ENCODE measurements at regions not wholly inside any gene's neighbourhood (a gene's known extent, or its start where the extent isn't known, plus 50 kb on each side); places are given as distances from the start of the nearest gene placed in this dataset.

- DNase-seq, result peak in 1 of 5 donors; percentile 53
- TF ChIP-seq CTCF (IDR thresholded peaks at IDR 0.05; ENCODE audit: borderline replicate concordance, extremely low read depth, insufficient read depth), result peak; percentile 60
- no peaks in the 10 kb centered on the region for H3K9me3 ChIP-seq (ENCODE audit: control insufficient read depth in 2 of 3, insufficient read depth in 1 of 3, low read length in 3 of 3)
- no peaks in the 10 kb centered on the region for H3K36me3 ChIP-seq (ENCODE audit: control insufficient read depth in 2 of 3, insufficient read depth in 3 of 3, low read length in 3 of 3)
- H3K27me3 ChIP-seq (ENCODE audit: control insufficient read depth, insufficient read depth, low read length), result no peaks in the 10 kb centered on the region
- no peaks in the 10 kb centered on the region for H3K4me1 ChIP-seq (ENCODE audit: control insufficient read depth in 2 of 3, insufficient read depth in 2 of 3, low read depth in 1 of 3, low read length in 3 of 3)
- intact Hi-C loops (cut with DNase I), result no loop called here
- no peak overlapping the region for H3K4me3 ChIP-seq (ENCODE audit: low read length in 3 of 3)
- peak; percentile 42 for FAIRE-seq
- no peak overlapping the region for H3K27ac ChIP-seq (ENCODE audit: low read depth in 2 of 2, low read length in 2 of 2)
- no peak overlapping the region for H3K9ac ChIP-seq (ENCODE audit: low read length in 3 of 3)
Measured at GRCh38 chr10:91043173-91043910, 122.5 kb upstream of the ANKRD1 start.

GRCh38 chr10:91046869-91047268 is 126.0 kb upstream of the ANKRD1 start:
- no peak for TF ChIP-seq CTCF (IDR thresholded peaks at IDR 0.05; ENCODE audit: borderline replicate concordance, extremely low read depth, insufficient read depth)
- peaks cover 0 to 5% (median 0%) of the 10 kb centered on the region in 3 donors for H3K4me1 ChIP-seq (ENCODE audit: control insufficient read depth in 2 of 3, insufficient read depth in 2 of 3, low read depth in 1 of 3, low read length in 3 of 3)
- FAIRE-seq, result no peak
- H3K27me3 ChIP-seq (ENCODE audit: control insufficient read depth, insufficient read depth, low read length), result no peaks in the 10 kb centered on the region
- no peak overlapping the region for H3K9ac ChIP-seq (ENCODE audit: low read length in 3 of 3)
- H3K9me3 ChIP-seq (ENCODE audit: control insufficient read depth in 2 of 3, insufficient read depth in 1 of 3, low read length in 3 of 3), result no peaks in the 10 kb centered on the region
- intact Hi-C loops (cut with DNase I), result no loop called here
- DNase-seq, result peak in 1 of 5 donors; percentile 57
- H3K36me3 ChIP-seq (ENCODE audit: control insufficient read depth in 2 of 3, insufficient read depth in 3 of 3, low read length in 3 of 3), result no peaks in the 10 kb centered on the region
- H3K27ac ChIP-seq (ENCODE audit: low read depth in 2 of 2, low read length in 2 of 2), result no peak overlapping the region
- no peak overlapping the region for H3K4me3 ChIP-seq (ENCODE audit: low read length in 3 of 3)

- no peak for TF ChIP-seq CTCF (IDR thresholded peaks at IDR 0.05; ENCODE audit: borderline replicate concordance, extremely low read depth, insufficient read depth)
- FAIRE-seq (no peak), DNase-seq (no peak)
- Histone ChIP-seq H3K27me3 (ENCODE audit: control insufficient read depth, insufficient read depth, low read length) (no peaks in the 10 kb centered on the region), H3K4me3 (ENCODE audit: low read length in 3 of 3) (no peak overlapping the region), H3K36me3 (ENCODE audit: control insufficient read depth in 2 of 3, insufficient read depth in 3 of 3, low read length in 3 of 3) (no peaks in the 10 kb centered on the region), H3K4me1 (ENCODE audit: control insufficient read depth in 2 of 3, insufficient read depth in 2 of 3, low read depth in 1 of 3, low read length in 3 of 3) (peaks cover 0 to 5% (median 0%) of the 10 kb centered on the region in 3 donors), H3K27ac (ENCODE audit: low read depth in 2 of 2, low read length in 2 of 2) (no peak overlapping the region), H3K9me3 (ENCODE audit: control insufficient read depth in 2 of 3, insufficient read depth in 1 of 3, low read length in 3 of 3) (no peaks in the 10 kb centered on the region), H3K9ac (ENCODE audit: low read length in 3 of 3) (no peak overlapping the region)
- intact Hi-C loops (cut with DNase I), result no loop called here
Measured at GRCh38 chr10:91048380-91048779, 127.5 kb upstream of the ANKRD1 start.

Data from kidney (tissue), 13 donors.